Endodermal cell (in vitro differentiated cells): ENCODE measurements at regions not wholly inside any gene's neighbourhood (a gene's known extent, or its start where the extent isn't known, plus 50 kb on each side); places are given as distances from the start of the nearest gene placed in this dataset.

Experiments
- DNase-seq: peaks from one replicate; pipeline ENCODE4 v3.0.0-alpha.2; 2017
- H3K27ac ChIP-seq: 2 replicates; pipeline ENCODE4 v1.5.1; 2013; ENCODE audit warnings: mild to moderate bottlenecking, low read depth, low read length, moderate library complexity
- H3K27me3 ChIP-seq: 2 replicates; pipeline ENCODE4 v1.6.1; 2013; ENCODE audit warnings: mild to moderate bottlenecking, low read length, moderate library complexity; ENCODE audit not compliant: insufficient read depth, control insufficient read depth, poor library complexity, severe bottlenecking
- H3K36me3 ChIP-seq: 2 replicates; pipeline ENCODE4 v1.7.0; 2013; ENCODE audit warnings: mild to moderate bottlenecking, low read length, moderate library complexity; ENCODE audit not compliant: control insufficient read depth, insufficient read depth
- H3K4me1 ChIP-seq: one replicate; pipeline ENCODE4 v1.7.0; 2013; ENCODE audit warnings: low read length; ENCODE audit not compliant: control insufficient read depth, insufficient read depth
- H3K4me3 ChIP-seq: 2 replicates; pipeline ENCODE4 v1.5.1; 2013; ENCODE audit warnings: mild to moderate bottlenecking, low read length, moderate library complexity
- H3K9ac ChIP-seq: 2 replicates; pipeline ENCODE4 v1.6.1; 2013; ENCODE audit warnings: mild to moderate bottlenecking, low read length, moderate library complexity; ENCODE audit not compliant: poor library complexity, severe bottlenecking; ENCODE audit errors: extremely low read depth
- H3K9me3 ChIP-seq: 2 replicates; pipeline ENCODE4 v1.6.1; 2013; ENCODE audit warnings: mild to moderate bottlenecking, low read length, moderate library complexity; ENCODE audit not compliant: control insufficient read depth
- H3K27ac Mint-ChIP-seq: 2 replicates; pipeline ENCODE4 v1.8.0; 2020; ENCODE audit warnings: mixed read lengths
- H3K27me3 Mint-ChIP-seq: 2 replicates; pipeline ENCODE4 v1.8.0; 2021; ENCODE audit warnings: mild to moderate bottlenecking, mixed read lengths; ENCODE audit not compliant: insufficient read depth
- H3K36me3 Mint-ChIP-seq: 2 replicates; pipeline ENCODE4 v1.8.0; 2020; ENCODE audit warnings: low read depth, mixed read lengths
- H3K4me1 Mint-ChIP-seq: 2 replicates; pipeline ENCODE4 v1.8.0; 2020; ENCODE audit warnings: mixed read lengths
- H3K4me3 Mint-ChIP-seq: 2 replicates; pipeline ENCODE4 v1.8.0; 2020; ENCODE audit warnings: mild to moderate bottlenecking, moderate library complexity, mixed read lengths
- H3K9me3 Mint-ChIP-seq: 2 replicates; pipeline ENCODE4 v1.8.0; 2020; ENCODE audit warnings: mild to moderate bottlenecking, mixed read lengths
- WGBS, 2 experiments: methylation state at CpG; one replicate each; pipeline versions ENCODE4 v1.1.5 to v1.1.7; 2013; ENCODE audit warnings: missing lambda C conversion rate in 2 of 2, mixed read lengths in 1 of 2; ENCODE audit not compliant: insufficient coverage in 1 of 2, insufficient read length in 1 of 2; 5-methylcytosine and 5-hydroxymethylcytosine counted together
- TF ChIP-seq, protein P1 (sequence below): fragments of 200-600 bp; sonication (generic); conservative IDR thresholded peaks from 2 replicates; pipeline ENCODE4 v1.5.0; 2021; ENCODE audit warnings: antibody characterized with exemption, mild to moderate bottlenecking

GRCh38 chr13:85717921-85718320, 81.3 kb downstream of the SLITRK6 start:
- Histone ChIP-seq H3K36me3 (no peaks in the 10 kb centered on the region), H3K9me3 (no peaks in the 10 kb centered on the region), H3K27ac (no peak overlapping the region), H3K27me3 (no peaks in the 10 kb centered on the region), H3K4me3 (no peak overlapping the region), H3K9ac (no peak overlapping the region), H3K4me1 (no peaks in the 10 kb centered on the region)
- H3K36me3 Mint-ChIP-seq, result no peaks in the 10 kb centered on the region
- H3K4me3 Mint-ChIP-seq, result no peak overlapping the region
- WGBS, 2 experiments, result 98 to 100% methylated on average over 1 to 2 of the region's 3 CpGs
- no peak overlapping the region for H3K27ac Mint-ChIP-seq
- DNase-seq, result no peak
- TF ChIP-seq, protein P1, sequence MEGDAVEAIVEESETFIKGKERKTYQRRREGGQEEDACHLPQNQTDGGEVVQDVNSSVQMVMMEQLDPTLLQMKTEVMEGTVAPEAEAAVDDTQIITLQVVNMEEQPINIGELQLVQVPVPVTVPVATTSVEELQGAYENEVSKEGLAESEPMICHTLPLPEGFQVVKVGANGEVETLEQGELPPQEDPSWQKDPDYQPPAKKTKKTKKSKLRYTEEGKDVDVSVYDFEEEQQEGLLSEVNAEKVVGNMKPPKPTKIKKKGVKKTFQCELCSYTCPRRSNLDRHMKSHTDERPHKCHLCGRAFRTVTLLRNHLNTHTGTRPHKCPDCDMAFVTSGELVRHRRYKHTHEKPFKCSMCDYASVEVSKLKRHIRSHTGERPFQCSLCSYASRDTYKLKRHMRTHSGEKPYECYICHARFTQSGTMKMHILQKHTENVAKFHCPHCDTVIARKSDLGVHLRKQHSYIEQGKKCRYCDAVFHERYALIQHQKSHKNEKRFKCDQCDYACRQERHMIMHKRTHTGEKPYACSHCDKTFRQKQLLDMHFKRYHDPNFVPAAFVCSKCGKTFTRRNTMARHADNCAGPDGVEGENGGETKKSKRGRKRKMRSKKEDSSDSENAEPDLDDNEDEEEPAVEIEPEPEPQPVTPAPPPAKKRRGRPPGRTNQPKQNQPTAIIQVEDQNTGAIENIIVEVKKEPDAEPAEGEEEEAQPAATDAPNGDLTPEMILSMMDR, result no peak
- H3K4me1 Mint-ChIP-seq, result no peaks in the 10 kb centered on the region
- H3K9me3 Mint-ChIP-seq, result no peaks in the 10 kb centered on the region
- no peaks in the 10 kb centered on the region for H3K27me3 Mint-ChIP-seq

GRCh38 chr13:85710545-85710944, 88.7 kb downstream of the SLITRK6 start:
- H3K9me3 Mint-ChIP-seq, result no peaks in the 10 kb centered on the region
- TF ChIP-seq, protein P1, result no peak

DNA sequence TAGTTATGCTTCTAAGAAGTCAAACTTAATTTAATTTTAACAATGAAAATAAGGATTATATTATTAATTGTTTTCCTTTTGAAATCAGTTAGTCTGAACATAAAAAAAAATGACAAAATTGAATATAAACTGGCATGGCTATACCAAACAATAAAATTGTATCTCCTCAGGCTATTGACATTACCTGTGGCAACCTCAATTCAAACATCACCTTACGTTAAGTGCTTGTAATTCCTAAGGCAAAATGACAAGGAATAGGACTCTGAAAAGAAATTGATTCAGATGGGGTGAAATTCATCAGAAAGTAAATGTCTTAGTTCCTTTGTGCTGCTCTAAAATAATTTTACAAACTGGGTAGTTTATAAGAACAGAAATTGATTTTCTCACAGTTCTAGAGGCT, 89.5 kb downstream of the SLITRK6 start:
- DNase-seq, result no peak
- no peaks in the 10 kb centered on the region for H3K27me3 ChIP-seq
- 83 to 100% methylated on average over 1 of the region's 1 CpG for WGBS, 2 experiments
- no peaks in the 10 kb centered on the region for H3K36me3 ChIP-seq
- Mint-ChIP-seq H3K4me3 (no peak overlapping the region), H3K36me3 (no peaks in the 10 kb centered on the region), H3K27me3 (no peaks in the 10 kb centered on the region), H3K27ac (no peak overlapping the region), H3K9me3 (no peaks in the 10 kb centered on the region), H3K4me1 (peaks cover 7% of the 10 kb centered on the region)
- H3K9ac ChIP-seq, result no peak overlapping the region
- no peak overlapping the region for H3K27ac ChIP-seq
- H3K9me3 ChIP-seq, result no peaks in the 10 kb centered on the region
- H3K4me3 ChIP-seq, result no peak overlapping the region
- TF ChIP-seq, protein P1, result no peak
- no peaks in the 10 kb centered on the region for H3K4me1 ChIP-seq

More at GRCh38 chr13:85710545-85710944, 88.7 kb downstream of the SLITRK6 start:
- no peak overlapping the region for H3K27ac ChIP-seq
- Mint-ChIP-seq H3K27me3 (no peaks in the 10 kb centered on the region), H3K27ac (no peak overlapping the region), H3K4me3 (no peak overlapping the region), H3K4me1 (peaks cover 3% of the 10 kb centered on the region), H3K36me3 (no peaks in the 10 kb centered on the region)
- no peaks in the 10 kb centered on the region for H3K4me1 ChIP-seq
- H3K9me3 ChIP-seq, result no peaks in the 10 kb centered on the region
- H3K36me3 ChIP-seq, result no peaks in the 10 kb centered on the region
- no peak overlapping the region for H3K4me3 ChIP-seq
- no peak for DNase-seq
- 93% methylated on average over 4 of the region's 4 CpGs; no CpG with 5 or more reads in 1 of the 2 experiments for WGBS, 2 experiments
- no peaks in the 10 kb centered on the region for H3K27me3 ChIP-seq
- no peak overlapping the region for H3K9ac ChIP-seq
